Keratinocyte (primary cell): ENCODE measurements at regions not wholly inside any gene's neighbourhood (a gene's known extent, or its start where the extent isn't known, plus 50 kb on each side); places are given as distances from the start of the nearest gene placed in this dataset.

ENCODE experiments used
- DNase-seq: peaks from one replicate; pipeline ENCODE4 v3.0.0-alpha.2; 2011; ENCODE audit warnings: low read depth, missing footprints, low spot score
- FAIRE-seq: peaks from 2 replicates; lab custom pipeline; 2011; peaks lifted over from hg19 to GRCh38; lab: Jason Lieb, UNC
- H2AFZ ChIP-seq: 2 replicates; pipeline ENCODE4 v1.6.0; 2012; ENCODE audit warnings: low read length, control low read depth, inconsistent platforms; ENCODE audit not compliant: control insufficient read depth
- H3K27ac ChIP-seq: 2 replicates; pipeline ENCODE4 v1.5.1; 2011; ENCODE audit warnings: low read length; ENCODE audit not compliant: control insufficient read depth, insufficient read depth
- H3K27me3 ChIP-seq: 3 replicates; pipeline ENCODE4 v1.6.0; 2011; ENCODE audit warnings: low read length; ENCODE audit not compliant: control insufficient read depth, insufficient read depth; ENCODE audit errors: extremely low read depth
- H3K36me3 ChIP-seq, 2 experiments: 2 replicates in 1 of 2; 3 replicates in 1 of 2; pipeline ENCODE4 v1.5.1; 2011; ENCODE audit warnings: low read length in 2 of 2, mild to moderate bottlenecking in 1 of 2; ENCODE audit not compliant: control insufficient read depth in 2 of 2, insufficient read depth in 2 of 2; ENCODE audit errors: extremely low read depth in 1 of 2
- H3K4me1 ChIP-seq: 3 replicates; pipeline ENCODE4 v1.5.1; 2011; ENCODE audit warnings: low read length; ENCODE audit not compliant: control insufficient read depth, insufficient read depth; ENCODE audit errors: extremely low read depth
- H3K4me2 ChIP-seq: 3 replicates; pipeline ENCODE4 v1.6.0; 2011; ENCODE audit warnings: low read depth, low read length; ENCODE audit not compliant: control insufficient read depth, insufficient read depth; ENCODE audit errors: extremely low read depth
- H3K4me3 ChIP-seq, 3 experiments: fragments of 200-600 bp in 1 of 3; sonication (generic) in 1 of 3; 2 replicates in 2 of 3; 3 replicates in 1 of 3; pipeline ENCODE4 v1.5.1; 2011 to 2016; ENCODE audit warnings: low read length in 3 of 3, mild to moderate bottlenecking in 3 of 3, control low read depth in 2 of 3, inconsistent platforms in 1 of 3, low read depth in 1 of 3, mixed read lengths in 1 of 3, mixed run types in 1 of 3, moderate library complexity in 1 of 3; ENCODE audit not compliant: control insufficient read depth in 2 of 3, insufficient read depth in 2 of 3; ENCODE audit errors: extremely low read depth in 1 of 3
- H3K79me2 ChIP-seq: 2 replicates; pipeline ENCODE4 v1.6.0; 2012; ENCODE audit warnings: low read length; ENCODE audit not compliant: control insufficient read depth, insufficient read depth
- H3K9ac ChIP-seq: 3 replicates; pipeline ENCODE4 v1.6.0; 2011; ENCODE audit warnings: low read length; ENCODE audit not compliant: control insufficient read depth, insufficient read depth; ENCODE audit errors: extremely low read depth
- H3K9me1 ChIP-seq: 3 replicates; pipeline ENCODE4 v1.6.0; 2011; ENCODE audit warnings: low read length; ENCODE audit not compliant: control insufficient read depth, insufficient read depth; ENCODE audit errors: extremely low read depth
- H3K9me3 ChIP-seq: 2 replicates; pipeline ENCODE4 v1.5.1; 2012; ENCODE audit warnings: low read depth, low read length; ENCODE audit not compliant: control insufficient read depth
- H4K20me1 ChIP-seq: 3 replicates; pipeline ENCODE4 v1.6.0; 2011; ENCODE audit warnings: low read length; ENCODE audit not compliant: control insufficient read depth, insufficient read depth; ENCODE audit errors: extremely low read depth
- EZH2 ChIP-seq: IDR thresholded peaks from one replicate; pipeline ENCODE4 v1.6.1; 2012; ENCODE audit warnings: inconsistent platforms, mild to moderate bottlenecking, low read length, moderate library complexity
- dilution Hi-C: fragments of 300-500 bp; cut with MboI; formaldehyde crosslinking; loops from one replicate; pipeline ENCODE4 v1.7.0; 2020; ENCODE audit warnings: low sequenced_read_pairs; ENCODE audit not compliant: extremely low pct_ligation_motif_present
- TF ChIP-seq, protein P1 (sequence below), 3 experiments: IDR thresholded peaks in 1 of 3; conservative IDR thresholded peaks in 1 of 3; optimal IDR thresholded peaks in 1 of 3; 2 replicates in 2 of 3; 3 replicates in 1 of 3; pipeline versions ENCODE3 to v1.5.1; 2011; ENCODE audit warnings: low read length in 3 of 3, mild to moderate bottlenecking in 3 of 3, moderate library complexity in 2 of 3, control low read depth in 1 of 3, inconsistent platforms in 1 of 3; ENCODE audit not compliant: insufficient read depth in 2 of 3; ENCODE audit errors: extremely low read depth in 1 of 3

DNA sequence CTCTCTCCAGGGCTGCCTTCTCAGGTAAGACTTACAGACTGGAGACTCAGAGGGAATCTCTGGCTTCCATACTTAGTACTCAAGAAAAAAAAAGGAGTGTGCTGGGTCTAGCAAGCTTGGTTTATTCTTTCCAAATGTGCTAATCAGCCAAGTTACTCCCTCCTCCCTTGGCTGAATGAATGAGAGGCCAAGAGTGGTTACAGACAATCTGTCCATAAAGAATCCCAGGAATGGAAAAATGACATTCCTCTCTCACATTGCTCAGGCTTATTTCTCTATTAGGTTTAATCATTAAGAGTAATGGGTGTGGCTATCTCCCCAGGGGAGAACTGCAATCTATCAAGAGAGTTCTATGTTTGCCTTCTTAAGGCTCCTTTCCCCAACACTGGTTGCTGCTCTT, 547.3 kb upstream of the PLXNA2 start:
- peaks cover 6% of the 10 kb centered on the region for H3K4me1 ChIP-seq
- FAIRE-seq (peak; percentile 69), DNase-seq (peak; percentile 52)
- peak overlapping the region; percentile 35 for H2AFZ ChIP-seq
- no peaks in the 10 kb centered on the region for H3K9me3 ChIP-seq
- no peak for TF ChIP-seq EZH2
- dilution Hi-C loops: no loop called here
- H3K9me1 ChIP-seq: no peaks in the 10 kb centered on the region
- no peaks in the 10 kb centered on the region for H3K27me3 ChIP-seq
- no peaks in the 10 kb centered on the region for H3K36me3 ChIP-seq
- no peaks in the 10 kb centered on the region for H4K20me1 ChIP-seq
- H3K4me2 ChIP-seq: peak overlapping the region; percentile 4
- H3K27ac ChIP-seq: no peak overlapping the region
- no peak overlapping the region for H3K9ac ChIP-seq
- H3K79me2 ChIP-seq: no peaks in the 10 kb centered on the region
- H3K4me3 ChIP-seq: no peak overlapping the region

DNA sequence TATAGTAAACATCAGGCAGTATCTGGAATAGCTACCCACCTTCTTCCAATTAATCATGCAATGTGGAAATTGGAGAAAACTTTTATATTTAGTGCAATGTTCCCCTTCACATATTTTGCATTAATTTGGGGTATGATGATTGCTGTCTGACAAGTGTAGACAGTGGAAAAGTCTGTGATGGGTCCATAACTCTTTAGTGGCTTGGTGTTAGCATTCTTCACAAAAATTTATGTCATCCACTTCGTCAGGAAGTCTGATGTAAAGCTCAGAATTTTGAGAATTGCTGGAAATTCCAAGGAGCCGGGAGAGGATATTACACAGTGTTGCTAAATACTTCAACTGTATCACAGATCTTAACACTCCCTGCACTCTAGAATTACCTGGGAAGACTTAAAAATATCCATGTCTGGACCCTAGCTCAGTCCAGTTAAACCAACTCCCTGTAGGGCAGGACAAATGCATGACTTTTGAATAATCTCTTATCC, 549.7 kb upstream of the PLXNA2 start:
- Histone ChIP-seq H3K9me1 (no peaks in the 10 kb centered on the region), H3K36me3 (no peaks in the 10 kb centered on the region), H3K27ac (no peak overlapping the region), H3K27me3 (no peaks in the 10 kb centered on the region), H3K9me3 (no peaks in the 10 kb centered on the region), H3K4me2 (no peak overlapping the region), H4K20me1 (no peaks in the 10 kb centered on the region), H3K9ac (no peak overlapping the region), H3K4me3 (no peak overlapping the region), H2AFZ (no peak overlapping the region), H3K4me1 (peaks cover 6% of the 10 kb centered on the region), H3K79me2 (no peaks in the 10 kb centered on the region)
- dilution Hi-C loops: no loop called here
- TF ChIP-seq, protein P1, sequence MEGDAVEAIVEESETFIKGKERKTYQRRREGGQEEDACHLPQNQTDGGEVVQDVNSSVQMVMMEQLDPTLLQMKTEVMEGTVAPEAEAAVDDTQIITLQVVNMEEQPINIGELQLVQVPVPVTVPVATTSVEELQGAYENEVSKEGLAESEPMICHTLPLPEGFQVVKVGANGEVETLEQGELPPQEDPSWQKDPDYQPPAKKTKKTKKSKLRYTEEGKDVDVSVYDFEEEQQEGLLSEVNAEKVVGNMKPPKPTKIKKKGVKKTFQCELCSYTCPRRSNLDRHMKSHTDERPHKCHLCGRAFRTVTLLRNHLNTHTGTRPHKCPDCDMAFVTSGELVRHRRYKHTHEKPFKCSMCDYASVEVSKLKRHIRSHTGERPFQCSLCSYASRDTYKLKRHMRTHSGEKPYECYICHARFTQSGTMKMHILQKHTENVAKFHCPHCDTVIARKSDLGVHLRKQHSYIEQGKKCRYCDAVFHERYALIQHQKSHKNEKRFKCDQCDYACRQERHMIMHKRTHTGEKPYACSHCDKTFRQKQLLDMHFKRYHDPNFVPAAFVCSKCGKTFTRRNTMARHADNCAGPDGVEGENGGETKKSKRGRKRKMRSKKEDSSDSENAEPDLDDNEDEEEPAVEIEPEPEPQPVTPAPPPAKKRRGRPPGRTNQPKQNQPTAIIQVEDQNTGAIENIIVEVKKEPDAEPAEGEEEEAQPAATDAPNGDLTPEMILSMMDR (optimal IDR thresholded peaks at IDR 0.05 in 1 of 3, IDR thresholded peaks at IDR 0.05 in 1 of 3, conservative IDR thresholded peaks at IDR 0.05 in 1 of 3; ENCODE audit: extremely low read depth in 1 of 3, insufficient read depth in 2 of 3, low read length in 3 of 3): no peak
- no peak for TF ChIP-seq EZH2
- FAIRE-seq (no peak), DNase-seq (no peak)

DNA sequence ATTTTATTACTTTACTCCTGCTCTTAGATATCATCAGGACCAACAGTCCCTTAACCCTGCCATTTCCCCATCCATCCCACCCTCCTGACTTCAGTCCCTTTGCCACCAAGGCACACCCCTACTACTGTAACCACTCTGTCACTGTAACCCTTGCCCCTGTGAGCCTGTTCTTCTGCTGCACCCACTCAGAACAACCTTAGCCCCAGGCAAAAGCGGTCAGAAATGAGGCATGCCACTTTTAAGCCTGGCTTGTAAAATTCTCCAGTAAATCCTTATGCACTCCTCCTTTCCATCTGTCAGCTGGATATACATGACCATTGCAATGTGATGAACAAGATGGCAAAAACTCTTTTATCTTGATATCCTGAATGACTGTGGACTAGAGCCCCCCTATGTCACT, 555.0 kb upstream of the PLXNA2 start:
- no peaks in the 10 kb centered on the region for H3K9me1 ChIP-seq

More for the DNA sequence above, 555.0 kb upstream of the PLXNA2 start:
- FAIRE-seq (peak; percentile 64), DNase-seq (peak; percentile 19)
- TF ChIP-seq, protein P1 (optimal IDR thresholded peaks at IDR 0.05 in 1 of 3, IDR thresholded peaks at IDR 0.05 in 1 of 3, conservative IDR thresholded peaks at IDR 0.05 in 1 of 3; ENCODE audit: extremely low read depth in 1 of 3, insufficient read depth in 2 of 3, low read length in 3 of 3): no peak
- no peak for TF ChIP-seq EZH2
- Histone ChIP-seq H3K36me3 (no peaks in the 10 kb centered on the region), H3K4me1 (no peaks in the 10 kb centered on the region), H3K4me3 (no peak overlapping the region), H4K20me1 (no peaks in the 10 kb centered on the region), H3K9me3 (no peaks in the 10 kb centered on the region), H3K4me2 (no peak overlapping the region), H3K27me3 (no peaks in the 10 kb centered on the region), H2AFZ (no peak overlapping the region), H3K9ac (no peak overlapping the region), H3K79me2 (no peaks in the 10 kb centered on the region), H3K27ac (no peak overlapping the region)
- dilution Hi-C loops: no loop called here
